SK-N-SH (cell line): ENCODE measurements at regions not wholly inside any gene's neighbourhood (a gene's known extent, or its start where the extent isn't known, plus 50 kb on each side); places are given as distances from the start of the nearest gene placed in this dataset.

Experiments
- RFX5 ChIP-seq: IDR thresholded peaks from 2 replicates; pipeline ENCODE4 v1.6.1; 2012; ENCODE audit warnings: mild to moderate bottlenecking, improper control_type of control experiment, low read length
- TAF1 ChIP-seq: IDR thresholded peaks from 2 replicates; pipeline ENCODE4 v1.6.1; 2012; ENCODE audit warnings: low read depth, mild to moderate bottlenecking, low read length, moderate library complexity, borderline replicate concordance
- TCF12 ChIP-seq: IDR thresholded peaks from 2 replicates; pipeline ENCODE4 v1.4.0; 2012
- YY1 ChIP-seq: IDR thresholded peaks from 2 replicates; pipeline ENCODE4 v1.4.0; 2012; ENCODE audit warnings: low read depth, mild to moderate bottlenecking
- TF ChIP-seq, protein P1 (sequence below): fragments of 200-600 bp; sonication (generic); IDR thresholded peaks from 2 replicates; pipeline ENCODE4 v1.6.1; 2017; ENCODE audit warnings: antibody characterized with exemption, mild to moderate bottlenecking, moderate library complexity

DNA sequence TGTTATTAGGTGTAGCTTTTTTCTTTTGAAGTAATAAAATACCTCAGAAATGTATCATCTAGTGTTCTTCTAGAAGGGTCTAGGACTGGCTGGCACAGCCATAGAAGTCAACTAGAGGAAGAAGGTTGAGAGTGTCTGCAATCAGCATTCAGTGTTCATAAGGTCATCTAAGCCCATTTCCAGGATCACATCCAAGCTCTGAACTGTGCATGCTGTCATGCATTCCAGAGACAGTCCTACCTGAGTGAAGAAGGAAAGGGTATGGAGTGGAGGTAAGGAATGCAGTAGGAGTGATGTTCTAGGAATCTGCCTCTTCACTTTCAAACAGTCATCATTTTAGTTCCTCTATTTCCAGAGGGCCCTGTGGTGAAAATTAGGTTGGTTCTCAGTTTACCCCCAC is 789.7 kb downstream of the GATA3 start:
- TF ChIP-seq, protein P1, sequence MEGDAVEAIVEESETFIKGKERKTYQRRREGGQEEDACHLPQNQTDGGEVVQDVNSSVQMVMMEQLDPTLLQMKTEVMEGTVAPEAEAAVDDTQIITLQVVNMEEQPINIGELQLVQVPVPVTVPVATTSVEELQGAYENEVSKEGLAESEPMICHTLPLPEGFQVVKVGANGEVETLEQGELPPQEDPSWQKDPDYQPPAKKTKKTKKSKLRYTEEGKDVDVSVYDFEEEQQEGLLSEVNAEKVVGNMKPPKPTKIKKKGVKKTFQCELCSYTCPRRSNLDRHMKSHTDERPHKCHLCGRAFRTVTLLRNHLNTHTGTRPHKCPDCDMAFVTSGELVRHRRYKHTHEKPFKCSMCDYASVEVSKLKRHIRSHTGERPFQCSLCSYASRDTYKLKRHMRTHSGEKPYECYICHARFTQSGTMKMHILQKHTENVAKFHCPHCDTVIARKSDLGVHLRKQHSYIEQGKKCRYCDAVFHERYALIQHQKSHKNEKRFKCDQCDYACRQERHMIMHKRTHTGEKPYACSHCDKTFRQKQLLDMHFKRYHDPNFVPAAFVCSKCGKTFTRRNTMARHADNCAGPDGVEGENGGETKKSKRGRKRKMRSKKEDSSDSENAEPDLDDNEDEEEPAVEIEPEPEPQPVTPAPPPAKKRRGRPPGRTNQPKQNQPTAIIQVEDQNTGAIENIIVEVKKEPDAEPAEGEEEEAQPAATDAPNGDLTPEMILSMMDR = no peak
- TF ChIP-seq RFX5 (no peak), TCF12 (no peak), TAF1 (no peak), YY1 (no peak)
